ENCODE measurements at regions not wholly inside any gene's neighbourhood (a gene's known extent, or its start where the extent isn't known, plus 50 kb on each side); places are given as distances from the start of the nearest gene placed in this dataset.

- DNase-seq (ENCODE audit: low spot score) = no peak
These were observed 320.9 kb downstream of the TFEC start for GRCh38 chr7:115709664-115710063.

DNA sequence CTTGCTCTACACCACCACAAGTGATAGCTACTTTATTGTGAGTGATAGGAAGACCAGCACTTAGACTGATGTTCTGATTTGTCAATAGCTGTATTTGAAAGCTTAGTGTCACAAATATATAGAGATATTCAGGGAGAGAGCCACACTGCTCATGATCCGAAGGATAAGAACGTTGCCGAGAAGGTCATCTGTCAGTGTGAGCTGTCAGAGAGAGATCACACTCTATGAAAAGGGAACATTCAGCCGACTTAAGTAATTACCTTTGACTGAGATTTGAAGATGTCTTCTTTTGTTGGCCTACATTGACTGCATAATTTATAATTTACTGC, 322.6 kb downstream of the TFEC start:
- DNase-seq (ENCODE audit: low spot score) = no peak

DNA sequence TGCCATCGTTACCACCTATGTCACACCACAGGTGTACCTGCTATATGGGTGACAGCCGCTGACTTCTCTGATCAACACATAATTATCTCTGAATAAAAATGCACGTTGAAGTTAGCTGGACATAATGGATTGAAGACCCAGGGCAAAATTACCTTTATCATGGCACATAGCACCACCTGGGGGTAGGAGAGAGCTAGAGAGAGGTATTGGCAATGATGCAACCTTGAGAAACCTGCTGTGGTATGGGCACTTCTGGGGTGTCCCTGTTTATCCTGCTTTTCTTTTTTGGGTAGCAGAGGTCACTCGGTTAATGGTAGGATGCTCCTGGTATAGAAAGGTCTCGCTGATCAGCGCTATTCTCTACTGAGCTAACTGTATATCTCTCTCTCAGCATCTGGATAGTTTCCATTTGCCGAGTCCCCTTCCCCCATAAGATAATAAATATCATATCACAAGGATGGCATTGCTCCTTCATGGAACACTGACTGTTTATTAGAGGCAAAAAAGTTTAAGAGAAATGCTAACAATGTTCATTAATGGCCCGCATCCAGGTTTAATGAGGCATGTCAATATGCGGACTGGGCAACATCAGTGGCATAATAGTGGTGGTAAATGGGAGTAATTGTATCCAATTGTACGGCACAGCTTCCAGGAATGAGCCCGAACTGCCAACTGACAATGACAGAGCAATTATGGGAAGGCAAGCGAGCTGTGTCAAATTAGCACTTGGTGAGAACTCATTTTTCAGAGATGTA, 323.1 kb downstream of the TFEC start:
- DNase-seq (ENCODE audit: low spot score) = peak; percentile 86

DNA sequence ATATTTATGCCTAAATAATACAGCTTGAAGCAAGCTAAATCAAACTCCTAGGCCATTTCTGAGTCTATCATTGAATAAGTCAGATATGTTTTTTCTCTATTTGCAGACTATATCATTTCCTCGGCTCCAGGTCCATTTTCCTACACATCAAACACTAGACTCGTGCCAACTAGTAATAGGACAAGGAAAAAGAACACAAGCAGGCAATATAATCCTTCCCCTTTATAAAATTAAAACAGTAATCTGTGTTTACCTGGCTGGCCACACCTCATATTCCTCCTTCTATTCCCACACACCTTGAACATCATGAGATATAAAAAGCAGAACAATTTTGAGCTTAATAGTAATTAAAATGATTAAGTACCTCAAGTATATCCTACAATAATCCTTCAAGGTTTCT, 325.7 kb downstream of the TFEC start:
- no peak for DNase-seq (ENCODE audit: low spot score)

DNA sequence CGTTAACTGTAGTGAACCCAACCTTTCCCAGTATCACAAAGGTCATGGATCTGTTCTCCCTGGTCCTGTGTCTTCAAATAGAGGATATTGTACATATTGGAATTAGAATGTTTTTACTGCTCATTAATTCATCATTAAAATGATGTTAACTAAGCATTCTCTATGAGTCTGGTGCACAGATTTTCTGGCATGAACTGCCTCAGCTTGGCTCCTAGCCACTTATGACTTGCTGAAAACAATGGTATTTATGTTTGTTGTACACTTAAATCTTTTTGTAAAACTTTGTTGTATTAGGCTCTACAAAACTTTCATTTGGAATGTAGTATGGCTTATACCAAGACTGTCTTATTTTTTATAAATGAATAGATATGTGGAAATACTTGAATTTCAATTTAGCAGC, 329.4 kb downstream of the TFEC start:
- no peak for DNase-seq (ENCODE audit: low spot score)

DNA sequence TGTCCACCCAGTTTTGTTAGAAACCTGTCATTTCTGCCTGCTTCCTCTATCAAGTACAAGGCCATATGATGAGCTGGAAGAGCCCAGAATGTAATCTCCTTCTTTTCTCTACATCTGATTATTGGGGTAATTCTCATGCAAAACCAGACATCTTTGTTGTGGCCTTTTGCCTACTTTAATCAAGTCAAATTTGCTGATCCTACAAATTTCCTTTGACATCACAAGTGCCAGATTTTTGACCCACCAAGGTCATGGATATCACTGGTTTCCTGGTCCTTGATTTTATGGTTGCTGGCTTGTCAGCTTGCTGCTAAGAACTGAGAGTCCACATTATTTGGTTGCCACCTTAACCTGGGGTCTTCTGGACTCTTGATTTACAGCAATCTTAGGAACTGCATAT, 336.1 kb downstream of the TFEC start:
- DNase-seq (ENCODE audit: low spot score) = no peak

- DNase-seq (ENCODE audit: low spot score) = no peak
These were observed 336.8 kb downstream of the TFEC start for GRCh38 chr7:115693779-115694178.

DNA sequence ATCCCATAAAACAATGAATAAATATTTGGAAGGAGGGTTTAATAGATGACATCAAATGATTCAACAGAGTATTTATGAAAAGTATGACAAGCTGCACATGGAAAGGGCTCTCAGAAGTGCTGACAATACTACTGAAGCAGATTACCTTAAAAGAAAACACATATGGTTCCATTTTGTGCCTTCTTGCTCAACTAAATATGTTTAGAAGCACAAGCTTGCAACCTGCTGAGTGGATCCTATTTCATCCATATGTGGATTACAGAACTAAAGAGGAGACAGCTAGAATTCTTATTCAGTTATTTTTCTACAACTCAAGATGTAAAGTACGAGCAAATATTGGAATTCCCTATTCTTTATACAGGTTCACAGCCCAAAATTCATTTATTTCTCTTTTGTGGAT, 340.6 kb downstream of the TFEC start:
- no peak for DNase-seq (ENCODE audit: low spot score)

DNA sequence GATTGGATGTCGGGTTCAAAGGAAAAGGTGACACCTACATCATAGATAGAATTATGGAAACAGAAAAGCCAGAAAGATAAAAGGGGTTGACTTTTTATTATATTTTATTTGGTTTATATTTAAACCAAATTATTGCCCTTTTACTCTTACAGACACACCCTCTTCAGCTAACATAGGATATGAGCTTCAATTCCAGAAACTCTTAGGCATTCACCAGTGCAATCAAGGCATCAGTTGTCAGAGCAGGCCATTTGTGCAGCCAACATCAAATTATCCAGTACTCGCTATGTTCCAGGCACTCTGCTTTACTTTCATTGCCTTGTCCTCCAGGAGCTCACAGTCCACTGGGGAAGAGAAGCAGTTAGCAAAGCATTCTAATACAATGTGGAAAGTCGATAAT, 347.5 kb downstream of the TFEC start:
- DNase-seq (ENCODE audit: low spot score) = no peak

GRCh38 chr7:115682507-115682906, 348.1 kb downstream of the TFEC start:
- no peak for DNase-seq (ENCODE audit: low spot score)

DNA sequence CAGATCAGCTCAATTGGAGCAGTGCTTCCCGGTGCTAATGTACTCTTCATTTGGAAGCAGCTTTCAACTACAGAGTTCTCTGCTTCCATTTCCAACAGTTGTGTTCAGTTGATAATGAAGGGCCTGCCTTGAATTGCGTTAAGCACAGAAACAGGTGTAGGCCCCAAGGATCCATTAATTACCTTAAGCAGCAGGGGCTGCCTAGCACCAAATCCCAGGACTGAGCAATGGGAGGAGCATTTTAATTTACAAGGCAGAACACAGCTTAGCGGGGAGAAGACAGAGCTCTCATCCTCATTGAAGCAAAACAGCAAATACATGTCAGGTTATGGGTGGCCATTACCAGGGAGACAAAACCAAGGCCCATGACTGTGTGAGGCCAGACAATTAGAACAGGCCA, 349.6 kb downstream of the TFEC start:
- no peak for DNase-seq (ENCODE audit: low spot score)

DNA sequence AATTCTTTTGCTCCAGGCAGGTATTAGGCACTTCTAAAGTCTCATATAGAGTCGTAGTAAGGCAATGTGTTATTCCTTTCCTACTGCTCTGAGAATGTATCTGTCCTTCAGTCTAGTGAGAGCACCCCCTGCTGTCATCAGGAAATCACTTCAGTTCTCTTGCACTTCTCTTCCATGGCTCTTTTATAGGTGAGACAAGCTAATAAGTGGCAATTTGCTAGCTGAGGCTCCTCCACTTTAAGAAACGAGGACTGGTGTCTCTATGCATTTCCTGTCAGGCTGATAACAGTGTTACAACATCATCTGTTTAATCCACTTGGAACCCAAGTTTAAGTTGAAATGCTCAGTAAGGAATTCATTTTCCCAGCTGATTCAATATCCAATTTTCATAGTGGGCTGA, 350.6 kb downstream of the TFEC start:
- DNase-seq (ENCODE audit: low spot score) = peak; percentile 53

GRCh38 chr7:115679423-115679822, 351.1 kb downstream of the TFEC start:
- no peak for DNase-seq (ENCODE audit: low spot score)

DNA sequence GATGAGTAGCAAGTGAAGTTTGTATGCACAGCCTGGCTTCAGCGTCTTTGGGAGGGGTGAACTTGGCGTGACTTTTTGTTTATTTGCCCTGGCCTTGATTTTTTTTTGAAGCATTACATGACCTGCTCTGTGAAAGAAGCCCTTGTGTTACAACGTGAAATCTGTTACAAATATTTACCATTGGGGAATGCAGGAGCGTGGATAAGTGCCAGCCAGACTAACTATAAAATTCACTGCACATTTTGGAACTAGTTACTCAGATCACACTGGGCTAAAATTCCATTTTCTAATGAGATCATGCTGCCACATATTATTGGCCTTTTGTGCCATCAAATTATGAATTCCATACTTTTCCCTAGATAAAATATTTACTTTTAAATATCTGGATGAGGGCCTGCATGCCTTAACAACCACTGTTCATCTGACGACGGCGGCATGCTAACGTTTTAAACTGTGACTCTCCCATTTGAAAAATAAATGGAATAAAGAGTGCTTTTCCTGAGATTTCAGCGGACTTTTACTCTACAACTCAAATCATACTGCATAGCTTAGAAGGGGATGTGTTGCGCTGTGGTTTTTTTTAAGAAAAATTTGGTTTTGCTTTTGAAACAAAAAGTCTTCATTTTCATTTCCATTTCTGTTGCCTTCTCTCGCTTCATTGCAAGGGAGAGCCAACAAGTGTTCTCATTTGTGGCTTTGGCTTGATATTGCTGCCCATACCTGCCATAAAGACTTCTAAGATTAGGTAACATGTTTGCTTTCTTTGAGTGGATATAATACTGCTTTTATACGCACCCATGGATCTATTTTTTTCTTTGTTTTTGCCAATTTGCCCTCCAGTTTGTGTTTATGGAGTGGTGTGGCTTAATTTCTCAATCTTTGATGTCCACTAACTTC, 352.2 kb downstream of the TFEC start:
- DNase-seq (ENCODE audit: low spot score) = peak; percentile 54

DNA sequence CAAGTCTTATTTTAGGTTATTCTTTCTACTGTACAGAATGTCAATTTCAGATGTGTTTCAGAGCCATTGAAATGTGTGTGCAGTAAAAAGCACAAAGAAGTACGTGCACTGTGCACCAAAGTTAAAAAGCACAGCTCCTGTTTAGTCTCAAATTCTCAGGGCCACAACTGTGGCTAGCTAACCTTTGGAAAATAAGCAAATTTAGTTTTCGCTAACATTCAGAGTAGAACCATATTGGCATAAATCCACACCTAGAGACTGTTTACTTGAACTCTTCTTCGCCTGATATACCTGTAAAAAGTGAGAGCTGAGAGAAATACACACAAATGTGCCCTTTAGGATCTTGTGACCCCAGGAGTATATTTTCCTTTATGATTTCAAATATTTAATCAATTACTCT, 353.9 kb downstream of the TFEC start:
- no peak for DNase-seq (ENCODE audit: low spot score)

- DNase-seq (ENCODE audit: low spot score) = peak; percentile 39
These were observed 354.5 kb downstream of the TFEC start for GRCh38 chr7:115676080-115676479.

DNA sequence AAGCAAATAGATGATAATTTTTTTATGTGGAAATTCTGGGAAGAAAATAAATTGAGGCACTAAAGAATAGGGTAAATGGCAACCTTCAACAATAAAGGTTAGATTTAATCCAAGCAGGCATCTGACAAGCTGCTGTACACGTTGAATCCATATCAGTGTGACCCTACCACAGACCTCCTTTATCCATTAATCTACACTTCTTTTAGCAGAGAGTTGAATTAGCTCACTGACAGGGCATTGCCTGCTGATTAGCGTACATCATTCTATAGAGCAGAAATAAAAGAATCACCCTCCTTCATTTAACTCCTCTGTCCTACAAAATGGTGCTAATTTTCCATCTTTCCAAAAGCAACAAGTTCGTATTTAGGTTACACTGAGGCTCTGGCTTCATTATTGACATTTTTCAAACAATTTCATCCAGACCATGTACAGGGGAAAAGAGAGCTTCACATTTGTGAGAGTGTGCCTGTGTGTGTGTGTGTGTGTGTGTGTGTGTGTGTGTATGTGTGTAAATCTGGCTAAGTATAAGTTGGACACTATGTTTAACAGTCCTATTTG, 356.0 kb downstream of the TFEC start:
- DNase-seq (ENCODE audit: low spot score) = no peak

DNA sequence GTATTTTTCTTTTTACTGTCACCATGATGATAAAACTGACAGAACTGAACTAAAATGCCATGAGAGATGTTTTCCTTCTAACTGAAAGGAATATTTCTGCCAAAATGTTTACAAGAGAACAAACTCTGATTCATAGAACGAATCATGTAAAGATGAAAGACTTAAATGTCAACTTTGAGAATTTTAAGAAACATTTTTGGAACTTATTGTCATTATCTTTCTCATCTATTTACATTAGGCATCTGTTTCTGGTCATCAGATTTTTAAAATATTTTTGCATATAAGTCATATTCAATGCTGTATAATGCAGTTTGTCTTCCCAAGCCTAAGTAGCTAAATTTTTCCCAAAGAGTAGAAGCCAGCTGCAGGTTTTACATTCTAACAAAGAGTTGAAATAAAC, 358.5 kb downstream of the TFEC start:
- DNase-seq (ENCODE audit: low spot score) = no peak

GRCh38 chr7:115662676-115663075, 367.9 kb downstream of the TFEC start:
- DNase-seq (ENCODE audit: low spot score) = no peak

DNA sequence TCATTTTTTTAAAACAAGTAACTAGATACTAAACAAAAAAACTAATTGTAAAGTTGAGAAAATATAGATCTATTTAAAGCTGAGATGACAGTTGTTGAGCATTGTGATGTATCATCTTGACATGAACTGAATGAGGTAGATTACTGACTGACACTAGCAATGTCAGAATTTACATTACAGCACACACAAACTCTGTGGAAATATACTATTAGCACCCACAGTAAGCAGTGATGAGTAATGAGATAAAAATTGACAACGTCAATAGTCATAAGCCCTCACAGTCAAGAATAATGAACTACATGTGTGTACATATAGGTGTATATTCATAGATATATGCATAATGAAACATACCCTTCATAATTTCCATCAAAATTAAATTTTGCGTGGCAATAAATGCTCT, 368.4 kb downstream of the TFEC start:
- DNase-seq (ENCODE audit: low spot score) = no peak

GRCh38 chr7:115658223-115658622, 372.3 kb downstream of the TFEC start:
- DNase-seq (ENCODE audit: low spot score) = no peak

DNA sequence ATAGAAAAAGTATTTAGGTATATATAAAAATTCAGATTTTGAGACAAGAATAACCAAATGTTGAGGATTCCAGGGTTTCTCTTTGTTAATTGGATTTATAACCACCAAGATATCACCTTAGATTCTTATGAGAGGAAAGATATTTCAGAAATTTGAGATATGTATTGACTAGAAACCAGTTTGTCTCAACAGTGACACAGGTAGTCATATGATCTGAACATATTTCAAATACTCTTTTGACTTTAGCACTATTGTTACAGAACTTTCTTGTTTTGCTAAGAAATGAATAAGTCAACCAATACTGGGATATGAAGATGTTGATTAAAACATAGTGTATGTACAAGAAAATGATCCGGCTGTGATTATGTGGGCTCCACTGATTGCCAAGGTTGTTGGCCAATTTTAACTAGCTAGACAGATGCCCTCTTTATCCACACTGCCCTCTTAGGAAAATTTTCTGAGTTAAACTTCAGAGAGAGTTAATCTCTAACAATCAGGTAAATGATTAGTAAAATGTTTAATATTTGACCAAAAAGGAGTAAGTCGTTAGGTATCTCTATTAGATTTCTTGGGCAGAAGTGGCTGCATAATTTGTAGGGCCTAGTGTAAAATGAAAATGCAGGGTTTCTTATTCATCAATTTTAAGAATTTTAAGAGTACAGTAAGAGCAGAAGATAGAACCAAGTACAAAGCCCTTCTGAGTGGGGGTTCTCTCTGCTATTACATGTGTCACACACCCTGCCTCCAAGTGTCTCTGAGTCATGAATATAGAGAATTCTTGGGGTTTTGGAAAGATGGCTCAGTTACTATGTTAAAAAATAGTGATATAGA, 376.0 kb downstream of the TFEC start:
- peak; percentile 19 for DNase-seq (ENCODE audit: low spot score)

Measured in HT-29 (cell line).